ENCODE measurements at regions not wholly inside any gene's neighbourhood (a gene's known extent, or its start where the extent isn't known, plus 50 kb on each side); places are given as distances from the start of the nearest gene placed in this dataset.

GRCh38 chr3:25038271-25038670, 389.8 kb upstream of the RARB start:
- no peak for TF ChIP-seq POLR2A (IDR thresholded peaks at IDR 0.05)
- TF ChIP-seq CTCF (IDR thresholded peaks at IDR 0.05), result no peak
